Esophagus squamous epithelium (tissue), 4 donors: ENCODE measurements at regions not wholly inside any gene's neighbourhood (a gene's known extent, or its start where the extent isn't known, plus 50 kb on each side); places are given as distances from the start of the nearest gene placed in this dataset.

Experiments
- CTCF ChIP-seq, 6 experiments: fragments of 450-650 bp in 4 of 6; fragments of 200-600 bp in 2 of 6; sonication (generic) in 2 of 6; IDR thresholded peaks; one replicate each; pipeline ENCODE4 v1.5.1; 2016 to 2019; ENCODE audit warnings: antibody characterized with exemption in 6 of 6, mild to moderate bottlenecking in 4 of 6, moderate library complexity in 4 of 6
- POLR2A ChIP-seq, 4 donors: fragments of 450-650 bp; IDR thresholded peaks; one replicate each; pipeline ENCODE4 v1.6.1; 2017; ENCODE audit warnings: antibody characterized with exemption in 4 of 4, mild to moderate bottlenecking in 4 of 4, moderate library complexity in 3 of 4

- TF ChIP-seq POLR2A (IDR thresholded peaks at IDR 0.05), result no peak
- TF ChIP-seq CTCF (IDR thresholded peaks at IDR 0.05), result no peak
Observed at GRCh38 chr18:46312221-46312620, 208.0 kb downstream of the HAUS1 start.
